Left hindlimb (tissue), 1 donor: ENCODE measurements at regions not wholly inside any gene's neighbourhood (a gene's known extent, or its start where the extent isn't known, plus 50 kb on each side); places are given as distances from the start of the nearest gene placed in this dataset.

Source experiments
- DNase-seq: peaks from one replicate; pipeline ENCODE4 v3.0.0-alpha.2; 2018

- DNase-seq: no peak
These were observed 52.0 kb downstream of the LRATD1 start for GRCh38 chr2:14684516-14684915.

GRCh38 chr2:14690926-14691325, 58.4 kb downstream of the LRATD1 start:
- DNase-seq: no peak

- no peak for DNase-seq
These were observed 61.4 kb downstream of the LRATD1 start for GRCh38 chr2:14693874-14694273.

GRCh38 chr2:14700753-14701152, 68.2 kb downstream of the LRATD1 start:
- no peak for DNase-seq

- DNase-seq: no peak
These were observed 69.7 kb downstream of the LRATD1 start for GRCh38 chr2:14702258-14702657.

- DNase-seq: no peak
These were observed 73.7 kb downstream of the LRATD1 start for GRCh38 chr2:14706201-14706600.

- DNase-seq: no peak
These were observed 79.6 kb downstream of the LRATD1 start for GRCh38 chr2:14712111-14712510.

- DNase-seq: no peak
These were observed 80.7 kb downstream of the LRATD1 start for GRCh38 chr2:14713248-14713647.

GRCh38 chr2:14715600-14715999, 83.1 kb downstream of the LRATD1 start:
- DNase-seq: no peak

- DNase-seq: no peak
These were observed 83.8 kb downstream of the LRATD1 start for GRCh38 chr2:14716319-14716718.

GRCh38 chr2:14717131-14717530, 84.6 kb downstream of the LRATD1 start:
- DNase-seq: no peak

- DNase-seq: no peak
These were observed 87.8 kb downstream of the LRATD1 start for GRCh38 chr2:14720319-14720718.

- no peak for DNase-seq
These were observed 88.2 kb downstream of the LRATD1 start for GRCh38 chr2:14720739-14721138.

GRCh38 chr2:14722904-14723570, 90.5 kb downstream of the LRATD1 start:
- DNase-seq: no peak

- DNase-seq: no peak
These were observed 91.2 kb downstream of the LRATD1 start for GRCh38 chr2:14723684-14724083.

- DNase-seq: no peak
These were observed 103.2 kb downstream of the LRATD1 start for GRCh38 chr2:14735696-14736095.

- DNase-seq: no peak
These were observed 104.7 kb downstream of the LRATD1 start for GRCh38 chr2:14737201-14737600.

- no peak for DNase-seq
These were observed 111.3 kb downstream of the LRATD1 start for GRCh38 chr2:14743861-14744260.

- DNase-seq: no peak
These were observed 113.0 kb downstream of the LRATD1 start for GRCh38 chr2:14745288-14746076.

- no peak for DNase-seq
These were observed 113.6 kb downstream of the LRATD1 start for GRCh38 chr2:14746133-14746532.

- DNase-seq: no peak
These were observed 114.9 kb downstream of the LRATD1 start for GRCh38 chr2:14747447-14747846.

GRCh38 chr2:14749884-14750283, 117.4 kb downstream of the LRATD1 start:
- DNase-seq: no peak

- no peak for DNase-seq
These were observed 117.9 kb downstream of the LRATD1 start for GRCh38 chr2:14750433-14750832.

- no peak for DNase-seq
These were observed 119.1 kb downstream of the LRATD1 start for GRCh38 chr2:14751581-14751980.

- no peak for DNase-seq
These were observed 119.8 kb downstream of the LRATD1 start for GRCh38 chr2:14752295-14752694.
